Fibroblast of the conjunctiva (primary cell): ENCODE measurements at regions not wholly inside any gene's neighbourhood (a gene's known extent, or its start where the extent isn't known, plus 50 kb on each side); places are given as distances from the start of the nearest gene placed in this dataset.
"Not testable (repeated sequence)": the region's sequence is repeated elsewhere in the genome, so short reads cannot be mapped to it uniquely, and the experiment has no call there.

Source experiments
- DNase-seq: peaks from one replicate; pipeline ENCODE4 v3.0.0-alpha.2; 2010; ENCODE audit warnings: low read depth

GRCh38 chr12:127473766-127474165 lies 793.2 kb upstream of the TMEM132C start:
- DNase-seq: no peak

GRCh38 chr12:127479256-127479655 lies 787.7 kb upstream of the TMEM132C start:
- DNase-seq: no peak

GRCh38 chr12:127480775-127481314 lies 786.1 kb upstream of the TMEM132C start:
- DNase-seq: no peak

- no peak for DNase-seq
These were observed 784.0 kb upstream of the TMEM132C start for GRCh38 chr12:127482950-127483349.

GRCh38 chr12:127485528-127485927 lies 781.4 kb upstream of the TMEM132C start:
- DNase-seq: peak; percentile 67

GRCh38 chr12:127487031-127487430 lies 779.9 kb upstream of the TMEM132C start:
- no peak for DNase-seq

DNA sequence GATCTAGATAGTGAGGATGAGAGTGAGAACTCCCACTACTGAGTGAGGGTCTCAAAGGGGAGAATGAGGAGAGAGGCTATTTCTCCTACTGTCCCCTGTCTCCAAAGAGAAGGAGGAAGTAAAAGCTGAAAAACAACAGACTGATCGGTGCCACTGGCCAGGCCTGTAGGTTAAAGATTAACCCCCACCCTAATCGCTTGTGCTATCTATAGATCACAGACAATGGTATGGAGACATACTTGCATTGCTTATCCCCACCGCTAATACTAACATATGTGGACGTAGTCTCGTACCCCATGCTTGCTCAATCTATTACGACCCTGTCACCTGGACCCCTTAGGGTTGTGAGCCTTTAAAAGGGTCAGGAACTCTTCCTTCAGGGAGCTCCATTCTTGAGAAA lies 777.9 kb upstream of the TMEM132C start:
- DNase-seq: no peak

DNA sequence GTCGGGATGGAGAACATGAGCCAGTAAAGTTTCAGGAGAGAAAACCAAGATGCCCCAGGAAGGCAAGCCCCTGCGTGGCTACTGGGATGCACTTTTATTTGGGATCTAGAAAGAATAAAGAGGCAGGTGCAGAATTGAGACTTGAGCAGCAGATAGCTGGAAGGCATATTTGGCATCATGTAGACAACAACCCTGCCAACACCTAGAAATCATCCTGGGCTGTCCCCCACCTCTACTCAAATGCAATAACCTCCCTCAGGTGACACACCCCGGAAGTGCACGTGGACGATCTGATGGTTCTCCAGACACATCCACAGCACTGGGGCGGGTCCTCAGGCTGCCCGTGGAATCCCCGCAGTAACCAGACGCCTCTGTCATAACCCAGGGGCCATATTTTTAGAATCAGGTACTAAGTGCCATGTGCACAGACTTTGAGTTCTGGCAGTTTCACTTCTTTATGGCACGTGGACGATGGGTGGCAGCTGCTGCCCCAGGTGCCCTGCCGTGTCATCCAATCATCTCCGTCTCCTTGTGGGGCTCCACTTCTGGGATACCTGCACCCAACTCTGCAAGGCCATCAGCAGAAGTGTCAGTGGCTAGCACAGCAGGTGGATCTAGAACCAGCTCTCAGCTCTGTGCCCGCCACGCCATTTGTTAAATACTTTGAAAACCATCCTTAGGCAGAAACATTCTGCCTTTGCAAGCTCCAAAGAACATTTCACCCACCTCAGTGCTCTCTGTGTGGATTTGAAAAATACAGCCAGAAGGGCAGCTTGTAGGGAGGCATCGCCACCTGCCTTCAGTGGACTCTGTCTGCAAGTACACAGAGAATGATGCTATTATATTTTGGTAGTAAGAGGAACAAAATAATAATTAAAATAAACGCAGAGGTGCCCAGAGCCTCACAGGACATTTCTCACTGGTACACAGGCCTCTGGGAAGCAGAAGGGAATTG lies 771.7 kb upstream of the TMEM132C start:
- no peak for DNase-seq

DNA sequence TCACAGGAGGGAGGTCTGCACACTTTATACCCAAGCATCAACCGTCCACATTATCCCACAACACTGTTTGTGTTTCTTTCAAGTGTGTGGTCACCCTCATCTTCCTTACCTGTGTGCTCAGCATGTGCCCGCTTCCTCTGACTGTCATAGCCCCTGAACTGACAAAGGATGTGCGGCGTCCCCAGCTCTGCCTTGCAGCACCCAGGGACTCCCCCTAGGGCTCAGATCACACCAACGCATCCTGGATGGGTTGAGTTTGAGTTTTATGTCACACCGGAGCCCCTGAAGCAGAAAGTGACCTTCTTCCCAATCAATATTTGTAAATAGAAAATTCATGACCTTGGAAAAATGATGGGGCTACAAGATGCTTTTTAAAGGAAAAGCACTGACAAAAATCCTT lies 770.7 kb upstream of the TMEM132C start:
- no peak for DNase-seq

DNA sequence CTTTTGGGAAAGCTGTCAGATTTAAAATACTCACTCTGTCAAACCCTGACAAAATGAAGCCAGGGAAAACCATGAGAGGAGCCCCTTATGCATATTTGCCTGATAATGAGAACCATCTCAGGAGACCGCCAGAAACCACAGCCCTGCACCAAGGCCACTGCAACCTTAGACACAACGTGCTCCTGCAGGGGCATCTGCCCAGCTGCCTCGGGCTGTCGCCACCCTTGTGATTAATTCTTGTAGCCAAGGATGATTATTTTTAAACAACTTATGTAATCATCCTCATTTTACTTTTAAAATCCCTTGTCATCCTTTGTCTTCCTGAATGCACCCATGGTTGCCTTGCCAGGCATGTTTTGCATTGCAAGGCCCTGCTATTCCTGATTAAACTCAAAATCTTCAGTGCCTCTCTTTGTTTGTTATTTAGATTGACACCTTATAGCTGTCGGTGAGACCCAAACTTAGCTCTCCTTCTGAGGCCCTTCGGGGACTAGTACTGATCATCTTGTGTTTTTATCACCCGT lies 766.4 kb upstream of the TMEM132C start:
- no peak for DNase-seq

DNA sequence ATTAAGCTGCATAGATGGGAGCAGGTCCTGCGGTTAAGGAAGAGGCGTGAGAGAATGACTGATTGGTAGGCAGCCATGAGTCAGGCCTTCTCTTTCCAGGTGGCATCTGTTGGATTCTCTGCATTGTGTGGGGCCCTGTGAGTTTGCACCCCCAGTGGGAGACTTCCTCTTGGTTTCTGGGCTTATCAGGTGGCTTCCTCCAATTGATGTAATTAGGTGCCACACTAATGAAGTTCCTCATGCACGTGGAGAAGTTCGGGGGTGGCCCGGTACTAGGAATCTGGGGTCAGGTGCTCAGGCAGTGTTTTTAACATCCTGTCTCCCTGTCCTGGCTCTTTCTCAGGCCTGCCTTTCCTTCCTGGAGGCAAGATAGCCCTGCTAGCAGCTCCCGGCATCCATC lies 765.1 kb upstream of the TMEM132C start:
- DNase-seq: no peak

GRCh38 chr12:127503246-127503645 lies 763.7 kb upstream of the TMEM132C start:
- DNase-seq: no peak

DNA sequence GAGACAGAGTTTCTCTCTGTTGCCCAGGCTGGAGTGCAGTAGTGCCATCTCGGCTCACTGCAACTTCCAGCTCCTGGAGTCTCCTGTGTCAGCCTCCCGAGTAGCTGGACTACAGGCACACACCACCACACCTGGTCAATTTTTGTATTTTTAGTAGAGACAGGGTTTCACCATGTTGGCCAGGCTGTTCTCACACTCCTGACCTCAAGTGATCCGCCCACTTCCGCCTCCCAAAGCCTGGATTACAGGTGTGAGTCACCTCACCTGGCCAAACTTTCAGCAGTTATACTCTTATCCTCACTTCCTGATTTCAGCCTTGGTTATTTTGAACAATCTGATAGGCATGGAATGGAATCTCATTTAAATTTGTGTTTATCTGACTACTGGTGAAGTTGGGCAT lies 763.0 kb upstream of the TMEM132C start:
- not testable (repeated sequence) for DNase-seq

- no peak for DNase-seq
These were observed 762.1 kb upstream of the TMEM132C start for GRCh38 chr12:127504874-127505273.

- no peak for DNase-seq
These were observed 759.6 kb upstream of the TMEM132C start for GRCh38 chr12:127507341-127507740.

GRCh38 chr12:127509066-127509778 lies 757.7 kb upstream of the TMEM132C start:
- peak; percentile 43 for DNase-seq

- DNase-seq: no peak
These were observed 751.0 kb upstream of the TMEM132C start for GRCh38 chr12:127515941-127516340.

GRCh38 chr12:127516467-127516866 lies 750.5 kb upstream of the TMEM132C start:
- DNase-seq: no peak

- no peak for DNase-seq
These were observed 747.2 kb upstream of the TMEM132C start for GRCh38 chr12:127519779-127520178.

DNA sequence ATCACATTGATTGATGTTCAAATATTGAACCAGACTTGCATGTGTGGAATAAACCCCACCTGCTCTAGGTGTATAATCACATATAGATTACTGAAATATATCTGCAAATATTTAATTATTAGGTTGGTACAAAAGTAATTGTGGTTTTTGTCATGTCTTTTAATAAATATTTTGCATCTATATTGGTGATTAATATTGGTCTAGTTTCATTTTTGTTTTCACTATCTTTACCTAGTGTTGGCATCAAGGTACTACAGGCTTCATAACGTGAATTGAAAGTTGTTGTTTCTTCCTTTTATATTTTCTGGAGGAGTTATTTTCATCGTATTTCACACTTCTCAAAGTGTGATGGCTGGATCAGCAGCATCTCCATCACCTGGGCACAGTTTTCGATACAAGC lies 740.0 kb upstream of the TMEM132C start:
- no peak for DNase-seq

DNA sequence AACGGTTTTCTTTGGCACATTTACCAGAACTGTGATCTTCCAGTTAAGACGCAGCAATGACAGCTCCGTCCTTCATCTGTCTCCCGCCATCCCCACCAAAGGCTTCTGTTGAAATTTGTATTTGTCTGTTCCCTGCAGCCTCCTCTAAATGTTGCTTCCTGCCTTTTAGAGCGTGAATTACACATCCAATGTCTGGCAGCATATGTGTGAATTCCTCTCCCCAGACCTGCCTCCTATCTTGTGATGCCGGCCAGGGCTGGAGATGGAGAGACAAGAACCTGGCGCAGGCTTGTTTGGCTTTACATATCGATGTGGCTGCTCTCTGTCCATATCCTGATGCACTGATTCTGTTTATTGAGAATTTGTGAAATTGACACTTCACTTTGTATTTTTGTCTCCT lies 738.4 kb upstream of the TMEM132C start:
- DNase-seq: no peak

- no peak for DNase-seq
These were observed 735.4 kb upstream of the TMEM132C start for GRCh38 chr12:127531542-127531941.

DNA sequence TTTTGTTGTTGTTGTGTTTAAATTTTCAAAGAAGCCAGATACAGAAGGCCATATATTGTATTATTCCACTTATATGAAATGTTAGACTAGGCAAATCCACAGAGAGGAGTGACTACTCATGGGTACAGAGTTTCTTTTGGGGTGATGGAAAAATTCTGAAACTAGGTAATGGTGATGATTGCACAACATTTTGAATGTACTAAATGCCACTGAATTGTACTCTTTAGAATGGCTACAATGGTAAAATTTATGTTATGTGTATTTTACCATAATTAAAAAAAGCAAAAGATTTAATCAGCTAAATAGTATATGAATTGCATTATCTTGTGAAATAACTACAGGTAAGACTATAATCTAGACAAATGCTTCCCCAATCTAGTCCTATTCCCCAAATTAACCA lies 733.6 kb upstream of the TMEM132C start:
- DNase-seq: no peak
